PC-9 (cell line): ENCODE measurements at regions not wholly inside any gene's neighbourhood (a gene's known extent, or its start where the extent isn't known, plus 50 kb on each side); places are given as distances from the start of the nearest gene placed in this dataset.

Source experiments
- CTCF ChIP-seq: fragments of 200-600 bp; sonication (generic); conservative IDR thresholded peaks from 2 replicates; pipeline ENCODE4 v1.6.1; 2017; ENCODE audit warnings: mixed run types, antibody characterized with exemption, mild to moderate bottlenecking, moderate library complexity
- EZH2 ChIP-seq: fragments of 200-600 bp; sonication (generic); IDR thresholded peaks from 2 replicates; pipeline ENCODE4 v1.8.0; 2017; ENCODE audit warnings: antibody characterized with exemption, low read depth

GRCh38 chr2:13572466-13572865, 855.7 kb downstream of the TRIB2 start:
- TF ChIP-seq CTCF: no peak
- TF ChIP-seq EZH2: no peak
